ENCODE measurements at regions not wholly inside any gene's neighbourhood (a gene's known extent, or its start where the extent isn't known, plus 50 kb on each side); places are given as distances from the start of the nearest gene placed in this dataset.
"Not testable (repeated sequence)": the region's sequence is repeated elsewhere in the genome, so short reads cannot be mapped to it uniquely, and the experiment has no call there.

DNA sequence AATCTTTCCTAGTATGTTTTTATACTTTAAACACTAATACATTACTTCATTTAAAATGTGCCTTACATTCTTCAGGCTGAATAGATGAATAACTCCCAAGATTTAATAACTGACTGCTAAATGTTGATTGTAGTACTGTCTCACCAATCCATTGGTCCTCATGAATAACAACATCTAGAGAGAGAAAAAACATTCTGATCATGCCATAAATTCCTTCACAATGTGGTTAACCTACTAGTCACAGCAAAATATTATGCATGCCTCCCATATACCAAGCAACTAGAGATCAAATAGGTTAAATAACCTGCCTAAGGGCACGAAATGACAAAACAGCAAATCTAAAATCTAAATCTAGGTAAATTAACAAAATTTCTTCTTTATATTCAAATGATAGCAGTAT is 66.2 kb downstream of the SYT15 start:
- in situ Hi-C loops (cut with MboI; ENCODE audit: low sequenced_read_pairs, unreplicated experiment); DNase-seq (ENCODE audit: low spot score): not testable (repeated sequence)

DNA sequence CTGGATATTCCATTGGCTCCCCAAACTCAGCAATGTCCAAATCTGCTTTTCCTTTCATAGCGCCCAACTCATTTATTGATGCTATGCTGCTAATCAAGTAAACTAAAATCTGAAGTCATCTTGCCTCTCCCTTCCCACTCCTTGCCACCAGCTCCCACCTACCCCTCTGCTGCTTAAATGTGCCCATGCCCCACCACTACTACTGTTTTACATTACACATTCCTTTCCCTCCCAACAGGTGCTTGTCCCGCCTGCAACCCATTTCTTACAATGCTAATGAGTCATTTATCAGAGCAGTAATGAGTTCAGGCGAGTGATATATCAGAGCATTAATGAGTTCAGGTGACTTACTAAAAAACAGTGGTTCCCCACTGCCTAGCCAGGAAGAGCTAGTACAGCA is 67.2 kb downstream of the SYT15 start:
- DNase-seq (ENCODE audit: low spot score); in situ Hi-C loops (cut with MboI; ENCODE audit: low sequenced_read_pairs, unreplicated experiment): not testable (repeated sequence)

DNA sequence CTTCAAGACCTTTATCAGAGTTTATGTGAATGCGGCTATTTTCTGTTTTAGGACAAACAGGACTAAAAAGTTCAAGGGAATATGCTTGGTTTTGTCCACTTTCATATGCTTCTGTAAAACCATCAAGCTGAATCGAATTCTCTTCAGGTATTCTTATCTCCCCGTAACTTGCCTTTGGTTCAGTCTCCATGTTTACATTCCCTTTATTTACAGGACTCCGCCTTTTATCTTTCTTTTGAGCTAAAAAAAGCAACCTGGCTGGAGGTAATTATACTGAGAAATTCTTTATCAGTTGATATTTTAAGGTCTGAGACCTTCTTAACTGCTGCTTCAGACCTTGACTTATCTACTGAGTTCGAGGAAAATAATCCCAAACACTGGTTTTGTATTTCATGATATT is 72.0 kb downstream of the SYT15 start:
- in situ Hi-C loops (cut with MboI; ENCODE audit: low sequenced_read_pairs, unreplicated experiment); DNase-seq (ENCODE audit: low spot score): not testable (repeated sequence)

DNA sequence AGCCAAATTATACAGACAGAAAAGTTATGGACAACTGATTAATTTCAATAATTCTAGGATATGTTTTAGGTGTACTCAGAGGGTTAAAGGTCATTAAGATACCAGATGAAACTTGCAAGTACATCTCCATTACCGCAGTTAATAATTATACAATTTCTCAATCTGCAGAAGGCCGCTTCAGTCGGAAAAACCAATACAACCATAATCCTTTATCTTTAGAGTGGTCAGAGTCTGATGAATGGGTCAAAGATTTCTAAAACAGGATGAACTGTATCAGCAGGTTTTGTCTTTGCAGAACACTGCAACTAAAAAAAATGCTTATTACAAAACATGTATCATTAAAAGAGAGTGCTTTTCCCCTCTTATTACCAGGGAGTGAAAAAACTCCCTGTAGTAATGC is 78.5 kb downstream of the SYT15 start:
- in situ Hi-C loops (cut with MboI; ENCODE audit: low sequenced_read_pairs, unreplicated experiment); DNase-seq (ENCODE audit: low spot score): not testable (repeated sequence)

DNA sequence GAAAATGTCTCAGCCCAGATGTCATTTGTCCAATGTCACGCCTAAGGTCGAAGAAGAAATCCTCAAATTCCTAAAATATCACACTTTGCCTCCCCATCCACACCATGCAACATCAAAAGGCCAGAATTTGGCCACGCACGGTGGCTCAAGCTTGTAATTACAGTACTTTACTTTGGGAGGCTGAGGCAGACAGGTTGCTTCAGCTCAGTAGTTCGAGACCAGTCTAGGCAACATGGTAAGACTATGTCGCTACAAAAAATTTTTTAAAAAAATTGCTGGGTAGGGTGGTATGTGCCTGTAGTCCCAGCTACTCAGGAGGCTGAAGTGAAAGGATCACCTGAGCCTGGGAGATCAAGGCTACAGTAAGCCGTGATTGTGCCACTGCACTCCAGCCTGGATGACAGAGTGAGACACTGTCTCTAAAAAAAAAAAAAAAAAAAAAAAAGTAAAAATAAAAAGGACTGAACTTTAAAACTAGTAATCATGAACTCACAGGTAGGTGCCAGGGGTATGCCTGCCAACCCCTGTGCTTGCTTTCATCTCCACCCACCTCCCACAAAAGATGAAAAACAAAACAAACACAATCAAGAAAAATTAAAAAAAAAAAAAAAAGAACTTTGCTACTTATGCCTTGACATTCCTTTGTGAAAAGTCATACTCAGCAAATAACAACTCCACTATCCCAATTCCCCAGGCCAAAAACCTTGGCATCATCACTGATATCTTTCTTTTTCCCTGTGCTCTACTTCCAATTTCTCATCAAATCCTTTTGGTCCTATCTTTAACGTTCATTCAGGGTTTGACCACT is 81.3 kb downstream of the SYT15 start:
- DNase-seq (ENCODE audit: low spot score); in situ Hi-C loops (cut with MboI; ENCODE audit: low sequenced_read_pairs, unreplicated experiment): not testable (repeated sequence)

DNA sequence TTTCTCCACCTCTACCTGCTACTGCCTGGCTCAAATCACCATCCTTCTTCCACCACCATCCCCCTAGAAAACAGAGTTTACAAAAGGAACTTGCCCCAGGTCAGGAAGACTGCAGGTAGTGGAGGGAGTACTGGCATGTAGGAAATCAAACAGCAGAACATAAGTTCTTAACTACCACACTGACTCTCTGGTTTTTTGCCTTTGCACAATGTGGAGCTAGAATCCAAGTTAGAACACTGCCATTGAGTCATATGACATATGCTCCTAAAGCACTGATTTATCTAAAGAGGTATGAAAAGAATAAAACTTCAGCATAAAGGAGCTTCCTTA is 81.9 kb downstream of the SYT15 start:
- in situ Hi-C loops (cut with MboI; ENCODE audit: low sequenced_read_pairs, unreplicated experiment) = not testable (repeated sequence)

DNA sequence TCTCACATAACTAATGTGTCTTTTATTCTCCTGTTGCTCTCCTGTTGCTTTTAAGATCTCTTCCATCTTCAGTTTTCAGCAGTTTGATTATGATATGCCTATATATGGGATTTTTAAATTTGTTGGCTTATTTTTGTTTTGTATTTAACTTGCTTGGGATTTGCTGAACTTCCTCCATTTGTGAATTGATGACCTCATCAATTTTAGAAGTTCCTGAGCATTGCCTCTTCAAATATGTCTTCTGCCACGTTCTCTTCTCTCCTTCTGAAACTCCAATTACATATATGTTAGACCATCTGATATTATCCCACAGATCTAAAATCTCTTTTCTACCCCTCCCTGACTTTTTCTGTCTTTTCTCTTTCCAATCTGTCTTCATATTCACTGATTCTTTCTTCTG is 86.6 kb downstream of the SYT15 start:
- DNase-seq (ENCODE audit: low spot score); in situ Hi-C loops (cut with MboI; ENCODE audit: low sequenced_read_pairs, unreplicated experiment): not testable (repeated sequence)

More for the DNA sequence above, 81.9 kb downstream of the SYT15 start:
- not testable (repeated sequence) for DNase-seq (ENCODE audit: low spot score)

DNA sequence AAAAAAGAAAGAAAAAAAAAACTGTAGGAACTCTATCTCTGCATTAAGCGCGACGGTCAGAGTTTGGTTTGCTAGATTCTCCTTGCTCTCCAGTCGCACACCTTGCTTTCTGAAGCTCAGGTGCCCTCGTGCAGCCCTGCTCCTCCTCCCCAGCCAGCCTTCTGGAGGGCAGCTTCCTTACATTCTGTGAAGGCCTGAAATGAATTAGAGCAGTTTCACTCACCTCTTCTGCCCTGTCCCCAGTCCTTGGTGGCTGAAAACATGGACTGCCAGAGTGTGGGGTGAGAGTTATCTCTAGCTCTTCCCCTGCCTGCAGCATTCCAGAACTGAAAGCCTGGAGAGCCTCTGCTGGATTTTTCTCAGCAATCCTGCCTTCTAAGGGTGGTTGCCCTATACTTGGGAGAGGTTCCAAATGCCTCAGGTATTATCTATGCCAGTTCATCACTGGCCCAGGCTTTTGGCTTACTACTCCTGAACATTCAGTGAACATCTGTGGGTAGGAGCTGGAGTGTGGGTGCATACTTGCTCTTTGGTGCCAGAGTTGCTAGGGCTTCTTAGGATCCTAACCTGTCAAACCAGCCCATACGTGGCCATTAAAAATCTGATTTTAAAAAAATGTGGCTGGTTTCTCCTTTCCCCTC is 89.5 kb downstream of the SYT15 start:
- DNase-seq (ENCODE audit: low spot score); in situ Hi-C loops (cut with MboI; ENCODE audit: low sequenced_read_pairs, unreplicated experiment): not testable (repeated sequence)

DNA sequence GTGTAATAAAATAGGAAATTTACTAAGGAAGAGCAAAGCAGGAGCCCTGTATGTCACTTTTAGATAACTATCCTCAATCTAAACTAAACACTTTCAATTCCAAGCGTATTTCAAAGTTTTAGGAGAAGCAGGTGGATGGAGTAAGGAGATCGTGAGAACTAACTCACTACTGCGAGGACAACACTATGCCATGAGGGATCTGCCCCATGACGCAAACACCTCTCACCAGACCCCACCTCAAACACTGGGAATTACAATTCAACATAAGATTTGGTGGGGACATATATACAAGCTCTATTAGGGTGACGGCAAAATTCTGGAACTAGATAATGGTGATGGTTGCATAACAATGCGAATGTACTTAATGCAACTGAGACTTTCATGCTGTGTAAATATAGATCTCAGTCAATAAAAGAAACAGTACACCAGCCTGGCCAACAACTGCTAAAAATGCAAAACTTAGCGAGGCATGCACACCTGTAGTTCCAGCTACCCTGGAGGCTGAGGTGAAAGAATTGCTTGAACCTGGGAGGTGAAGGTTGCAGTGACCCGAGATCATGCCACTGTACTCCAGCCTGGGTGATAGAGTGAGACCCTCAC is 99.0 kb downstream of the SYT15 start:
- in situ Hi-C loops (cut with MboI; ENCODE audit: low sequenced_read_pairs, unreplicated experiment); DNase-seq (ENCODE audit: low spot score): not testable (repeated sequence)

DNA sequence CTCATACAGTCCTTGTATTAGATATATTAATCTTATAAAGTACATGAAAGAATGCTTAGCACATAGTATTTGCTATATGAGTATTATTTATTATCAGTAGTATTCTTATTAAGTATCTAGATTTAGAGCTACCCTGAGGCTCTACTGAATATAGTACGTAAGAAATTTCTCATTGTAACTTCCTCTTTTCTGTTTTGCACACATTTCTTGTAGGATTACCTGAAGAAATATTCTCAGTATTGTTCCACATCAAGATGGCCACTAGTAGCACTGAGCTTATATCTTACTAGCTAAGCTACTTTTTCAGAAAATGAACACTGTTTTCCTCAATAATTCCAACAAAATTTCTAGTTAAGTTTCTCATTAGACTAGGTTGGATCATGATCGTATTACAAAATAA is 112.5 kb downstream of the SYT15 start:
- in situ Hi-C loops (cut with MboI; ENCODE audit: low sequenced_read_pairs, unreplicated experiment) = not testable (repeated sequence)

DNA sequence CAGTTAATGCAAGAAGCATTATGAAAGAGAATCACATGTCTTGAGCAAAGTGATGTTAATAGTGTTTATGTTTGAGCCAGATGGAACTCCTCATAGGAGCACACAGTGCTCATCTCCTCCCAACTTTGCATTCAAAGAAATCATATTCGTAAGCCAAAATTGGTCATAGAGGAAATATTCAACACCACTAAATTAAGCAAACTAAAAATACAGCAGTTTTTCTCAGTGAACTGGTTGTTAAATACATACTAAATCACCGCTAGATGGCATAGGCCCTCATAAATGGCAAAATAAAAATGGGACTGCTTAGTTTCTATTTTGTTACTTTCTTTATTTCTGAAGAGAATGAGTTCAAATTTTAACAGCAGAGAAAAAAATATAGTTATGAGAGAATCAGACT is 114.3 kb downstream of the SYT15 start:
- DNase-seq (ENCODE audit: low spot score); in situ Hi-C loops (cut with MboI; ENCODE audit: low sequenced_read_pairs, unreplicated experiment): not testable (repeated sequence)

More for the DNA sequence above, 112.5 kb downstream of the SYT15 start:
- DNase-seq (ENCODE audit: low spot score) = not testable (repeated sequence)

DNA sequence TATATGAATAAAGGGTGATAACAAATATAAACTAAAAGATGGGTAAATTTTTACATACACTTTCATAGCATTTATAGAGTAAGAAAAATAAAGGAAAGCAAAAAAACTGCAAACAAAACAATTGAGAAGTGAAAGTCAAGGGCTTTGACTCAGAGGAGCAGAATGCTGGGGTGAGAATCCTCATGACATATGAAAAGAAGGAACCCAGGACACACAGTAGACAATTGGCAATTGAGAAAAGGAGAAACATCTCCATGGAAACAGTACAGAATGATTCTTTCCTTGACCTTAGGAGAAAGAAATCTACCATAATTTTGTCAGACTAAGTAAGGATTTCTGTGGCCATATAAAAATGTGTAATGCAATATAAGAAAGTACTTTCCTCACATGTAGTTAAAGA is 138.3 kb downstream of the SYT15 start:
- DNase-seq (ENCODE audit: low spot score); in situ Hi-C loops (cut with MboI; ENCODE audit: low sequenced_read_pairs, unreplicated experiment): not testable (repeated sequence)

DNA sequence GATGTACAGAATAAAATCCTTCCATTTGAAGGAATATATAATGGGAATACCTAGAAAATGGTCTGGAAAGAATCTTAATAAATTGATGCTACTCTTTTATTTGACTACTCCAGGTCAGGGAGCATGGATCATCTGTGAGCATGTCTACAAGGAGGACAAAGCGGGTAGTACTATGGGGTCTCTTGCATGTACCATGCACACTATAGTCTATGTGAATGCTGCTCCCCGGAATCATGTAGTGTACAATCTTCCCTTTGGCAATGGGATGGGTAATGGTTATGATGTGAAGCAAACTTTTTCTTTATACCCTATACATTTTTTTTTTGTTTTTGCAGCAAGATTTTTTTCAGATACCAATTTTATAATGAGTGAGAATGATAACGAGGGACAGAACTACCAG is 139.1 kb downstream of the SYT15 start:
- in situ Hi-C loops (cut with MboI; ENCODE audit: low sequenced_read_pairs, unreplicated experiment); DNase-seq (ENCODE audit: low spot score): not testable (repeated sequence)

DNA sequence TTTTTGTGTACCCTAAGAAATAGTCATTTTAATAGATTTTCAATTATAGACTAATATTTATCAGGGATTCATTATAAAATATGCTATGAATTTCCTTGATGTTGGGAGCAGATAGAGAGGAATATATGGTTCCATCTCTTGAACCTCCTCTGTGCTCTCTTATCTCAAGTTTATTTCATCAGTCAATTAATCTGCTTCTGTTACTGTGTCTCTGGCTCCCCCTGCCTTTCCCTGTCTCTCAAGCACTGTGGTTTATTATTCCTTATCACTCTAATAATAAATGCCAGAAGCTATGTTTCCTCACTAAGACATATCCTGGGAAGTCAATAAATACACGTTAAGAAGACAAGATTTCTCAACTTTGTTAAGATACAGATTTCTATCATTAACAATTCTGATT is 141.5 kb downstream of the SYT15 start:
- DNase-seq (ENCODE audit: low spot score); in situ Hi-C loops (cut with MboI; ENCODE audit: low sequenced_read_pairs, unreplicated experiment): not testable (repeated sequence)

DNA sequence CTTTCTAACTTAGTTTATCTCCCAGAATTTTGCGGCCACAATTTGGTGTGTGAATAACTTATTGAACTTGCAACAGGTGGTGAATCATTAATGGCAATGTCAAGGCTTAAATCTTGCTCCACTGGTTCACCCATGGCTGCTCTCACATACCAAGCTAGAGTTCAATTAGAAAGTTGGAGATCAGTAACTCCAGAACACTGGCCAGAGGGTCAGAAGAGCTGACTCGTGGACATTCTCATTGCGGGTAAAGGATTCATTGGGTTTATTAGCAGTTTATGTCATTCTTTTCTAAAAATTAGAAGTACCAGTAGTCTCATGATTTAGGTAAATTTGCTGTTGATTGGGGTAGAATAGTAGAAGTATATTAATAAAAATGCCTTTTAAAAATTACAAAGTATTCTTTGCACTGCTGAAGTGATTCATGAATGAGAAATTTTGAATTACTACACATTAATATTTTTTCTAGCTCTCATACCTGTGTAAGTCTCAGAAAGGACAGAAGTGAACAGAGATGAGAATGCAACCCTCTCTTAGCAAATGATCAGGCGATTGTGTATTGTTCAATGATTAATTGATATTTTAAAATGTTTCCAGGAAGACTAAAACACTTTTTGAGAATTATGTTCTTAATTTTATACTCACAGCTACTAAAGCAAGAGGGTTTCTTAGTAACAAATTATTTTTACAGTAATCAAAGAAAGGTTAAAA is 142.0 kb downstream of the SYT15 start:
- DNase-seq (ENCODE audit: low spot score); in situ Hi-C loops (cut with MboI; ENCODE audit: low sequenced_read_pairs, unreplicated experiment): not testable (repeated sequence)

DNA sequence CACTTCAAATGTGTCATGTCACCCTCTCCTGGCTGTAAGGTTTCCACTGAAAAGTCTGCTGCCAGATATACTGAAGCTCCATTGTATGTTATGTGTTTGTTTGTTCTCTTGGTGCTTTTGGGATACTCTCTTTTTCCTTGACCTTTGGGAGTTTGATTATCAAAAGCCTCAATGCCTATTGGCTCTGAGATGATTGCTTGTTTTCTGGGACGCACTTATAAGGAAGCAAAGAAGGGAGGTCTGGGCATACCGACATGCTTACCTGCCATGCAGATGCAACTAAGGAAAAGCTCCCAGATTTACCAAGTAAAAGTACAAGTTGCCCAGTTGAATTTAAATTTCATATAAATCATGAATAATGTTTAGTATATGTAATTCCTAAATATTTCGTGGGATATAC is 145.3 kb downstream of the SYT15 start:
- DNase-seq (ENCODE audit: low spot score); in situ Hi-C loops (cut with MboI; ENCODE audit: low sequenced_read_pairs, unreplicated experiment): not testable (repeated sequence)

DNA sequence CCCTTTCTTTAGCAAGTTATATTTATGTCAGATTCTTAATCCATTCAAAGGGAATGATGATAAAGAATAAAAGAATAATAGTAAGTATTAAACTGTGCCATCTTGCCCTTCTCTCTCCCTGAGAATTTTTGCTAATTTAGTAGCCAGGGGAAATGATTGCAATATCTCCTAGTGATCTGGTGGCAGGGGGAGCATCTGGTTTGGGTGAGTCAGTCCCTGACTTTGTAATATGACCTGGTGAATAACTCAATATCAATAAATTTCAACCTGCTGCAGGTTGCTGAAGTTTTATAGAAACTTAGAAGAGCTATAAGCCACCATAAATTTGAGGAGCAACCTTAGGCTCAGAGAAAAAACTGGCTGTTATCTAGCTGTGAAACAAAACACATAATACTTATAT is 149.4 kb downstream of the SYT15 start:
- DNase-seq (ENCODE audit: low spot score); in situ Hi-C loops (cut with MboI; ENCODE audit: low sequenced_read_pairs, unreplicated experiment): not testable (repeated sequence)

DNA sequence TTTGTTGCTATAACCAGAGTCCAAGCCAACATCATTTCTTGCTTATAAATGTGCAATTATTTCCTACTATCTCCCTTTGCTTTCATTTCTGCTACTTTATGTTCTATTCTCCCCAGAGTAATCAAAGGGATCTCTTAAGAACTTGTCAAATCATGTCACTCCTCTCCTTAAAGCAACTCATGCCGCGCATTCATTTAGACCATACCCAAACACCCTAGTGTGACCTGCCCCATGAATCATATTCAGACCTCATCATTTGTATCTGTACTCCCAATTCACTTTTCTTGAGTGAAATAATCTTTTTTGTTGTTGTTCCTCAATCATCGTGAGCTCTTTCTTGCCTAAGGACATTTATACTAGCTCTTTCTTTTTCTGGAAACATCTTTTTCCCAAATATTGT is 151.8 kb downstream of the SYT15 start:
- in situ Hi-C loops (cut with MboI; ENCODE audit: low sequenced_read_pairs, unreplicated experiment); DNase-seq (ENCODE audit: low spot score): not testable (repeated sequence)

Data from GM13976 (cell line).